Keratinocyte (primary cell): ENCODE measurements at regions not wholly inside any gene's neighbourhood (a gene's known extent, or its start where the extent isn't known, plus 50 kb on each side); places are given as distances from the start of the nearest gene placed in this dataset.

Source experiments
- DNase-seq: peaks from one replicate; pipeline ENCODE4 v3.0.0-alpha.2; 2011; ENCODE audit warnings: low read depth, missing footprints, low spot score
- FAIRE-seq: peaks from 2 replicates; lab custom pipeline; 2011; peaks lifted over from hg19 to GRCh38; lab: Jason Lieb, UNC
- H2AFZ ChIP-seq: 2 replicates; pipeline ENCODE4 v1.6.0; 2012; ENCODE audit warnings: low read length, control low read depth, inconsistent platforms; ENCODE audit not compliant: control insufficient read depth
- H3K27ac ChIP-seq: 2 replicates; pipeline ENCODE4 v1.5.1; 2011; ENCODE audit warnings: low read length; ENCODE audit not compliant: control insufficient read depth, insufficient read depth
- H3K27me3 ChIP-seq: 3 replicates; pipeline ENCODE4 v1.6.0; 2011; ENCODE audit warnings: low read length; ENCODE audit not compliant: control insufficient read depth, insufficient read depth; ENCODE audit errors: extremely low read depth
- H3K36me3 ChIP-seq, 2 experiments: 2 replicates in 1 of 2; 3 replicates in 1 of 2; pipeline ENCODE4 v1.5.1; 2011; ENCODE audit warnings: low read length in 2 of 2, mild to moderate bottlenecking in 1 of 2; ENCODE audit not compliant: control insufficient read depth in 2 of 2, insufficient read depth in 2 of 2; ENCODE audit errors: extremely low read depth in 1 of 2
- H3K4me1 ChIP-seq: 3 replicates; pipeline ENCODE4 v1.5.1; 2011; ENCODE audit warnings: low read length; ENCODE audit not compliant: control insufficient read depth, insufficient read depth; ENCODE audit errors: extremely low read depth
- H3K4me2 ChIP-seq: 3 replicates; pipeline ENCODE4 v1.6.0; 2011; ENCODE audit warnings: low read depth, low read length; ENCODE audit not compliant: control insufficient read depth, insufficient read depth; ENCODE audit errors: extremely low read depth
- H3K4me3 ChIP-seq, 3 experiments: fragments of 200-600 bp in 1 of 3; sonication (generic) in 1 of 3; 2 replicates in 2 of 3; 3 replicates in 1 of 3; pipeline ENCODE4 v1.5.1; 2011 to 2016; ENCODE audit warnings: low read length in 3 of 3, mild to moderate bottlenecking in 3 of 3, control low read depth in 2 of 3, inconsistent platforms in 1 of 3, low read depth in 1 of 3, mixed read lengths in 1 of 3, mixed run types in 1 of 3, moderate library complexity in 1 of 3; ENCODE audit not compliant: control insufficient read depth in 2 of 3, insufficient read depth in 2 of 3; ENCODE audit errors: extremely low read depth in 1 of 3
- H3K79me2 ChIP-seq: 2 replicates; pipeline ENCODE4 v1.6.0; 2012; ENCODE audit warnings: low read length; ENCODE audit not compliant: control insufficient read depth, insufficient read depth
- H3K9ac ChIP-seq: 3 replicates; pipeline ENCODE4 v1.6.0; 2011; ENCODE audit warnings: low read length; ENCODE audit not compliant: control insufficient read depth, insufficient read depth; ENCODE audit errors: extremely low read depth
- H3K9me1 ChIP-seq: 3 replicates; pipeline ENCODE4 v1.6.0; 2011; ENCODE audit warnings: low read length; ENCODE audit not compliant: control insufficient read depth, insufficient read depth; ENCODE audit errors: extremely low read depth
- H3K9me3 ChIP-seq: 2 replicates; pipeline ENCODE4 v1.5.1; 2012; ENCODE audit warnings: low read depth, low read length; ENCODE audit not compliant: control insufficient read depth
- H4K20me1 ChIP-seq: 3 replicates; pipeline ENCODE4 v1.6.0; 2011; ENCODE audit warnings: low read length; ENCODE audit not compliant: control insufficient read depth, insufficient read depth; ENCODE audit errors: extremely low read depth
- CTCF ChIP-seq, 3 experiments: IDR thresholded peaks in 1 of 3; conservative IDR thresholded peaks in 1 of 3; optimal IDR thresholded peaks in 1 of 3; 2 replicates in 2 of 3; 3 replicates in 1 of 3; pipeline versions ENCODE3 to v1.5.1; 2011; ENCODE audit warnings: low read length in 3 of 3, mild to moderate bottlenecking in 3 of 3, moderate library complexity in 2 of 3, control low read depth in 1 of 3, inconsistent platforms in 1 of 3; ENCODE audit not compliant: insufficient read depth in 2 of 3; ENCODE audit errors: extremely low read depth in 1 of 3
- EZH2 ChIP-seq: IDR thresholded peaks from one replicate; pipeline ENCODE4 v1.6.1; 2012; ENCODE audit warnings: inconsistent platforms, mild to moderate bottlenecking, low read length, moderate library complexity
- dilution Hi-C: fragments of 300-500 bp; cut with MboI; formaldehyde crosslinking; loops from one replicate; pipeline ENCODE4 v1.7.0; 2020; ENCODE audit warnings: low sequenced_read_pairs; ENCODE audit not compliant: extremely low pct_ligation_motif_present

GRCh38 chr15:38874464-38874863 lies 309.9 kb upstream of the RASGRP1 start:
- H3K4me1 ChIP-seq = no peaks in the 10 kb centered on the region
- H3K79me2 ChIP-seq = no peaks in the 10 kb centered on the region
- no peaks in the 10 kb centered on the region for H3K9me3 ChIP-seq
- H3K36me3 ChIP-seq = no peaks in the 10 kb centered on the region
- dilution Hi-C loops = no loop called here
- H2AFZ ChIP-seq = peak overlapping the region; percentile 32
- H4K20me1 ChIP-seq = no peaks in the 10 kb centered on the region
- TF ChIP-seq CTCF (optimal IDR thresholded peaks at IDR 0.05 in 1 of 3, IDR thresholded peaks at IDR 0.05 in 1 of 3, conservative IDR thresholded peaks at IDR 0.05 in 1 of 3; ENCODE audit: extremely low read depth in 1 of 3, insufficient read depth in 2 of 3, low read length in 3 of 3) (no peak), EZH2 (no peak)
- no peak overlapping the region for H3K4me3 ChIP-seq
- no peaks in the 10 kb centered on the region for H3K9me1 ChIP-seq
- H3K4me2 ChIP-seq = no peak overlapping the region
- DNase-seq (no peak), FAIRE-seq (no peak)
- no peak overlapping the region for H3K9ac ChIP-seq
- no peaks in the 10 kb centered on the region for H3K27me3 ChIP-seq
- no peak overlapping the region for H3K27ac ChIP-seq

- TF ChIP-seq EZH2 (no peak), CTCF (optimal IDR thresholded peaks at IDR 0.05 in 1 of 3, IDR thresholded peaks at IDR 0.05 in 1 of 3, conservative IDR thresholded peaks at IDR 0.05 in 1 of 3; ENCODE audit: extremely low read depth in 1 of 3, insufficient read depth in 2 of 3, low read length in 3 of 3) (no peak)
- dilution Hi-C loops = no loop called here
- H3K9me3 ChIP-seq = no peaks in the 10 kb centered on the region
- H3K4me2 ChIP-seq = no peak overlapping the region
- no peak overlapping the region for H3K9ac ChIP-seq
- H3K4me3 ChIP-seq = no peak overlapping the region
- H3K27ac ChIP-seq = no peak overlapping the region
- no peaks in the 10 kb centered on the region for H4K20me1 ChIP-seq
- FAIRE-seq (no peak), DNase-seq (no peak)
- no peaks in the 10 kb centered on the region for H3K4me1 ChIP-seq
- no peaks in the 10 kb centered on the region for H3K9me1 ChIP-seq
- no peak overlapping the region for H2AFZ ChIP-seq
- no peaks in the 10 kb centered on the region for H3K27me3 ChIP-seq
- no peaks in the 10 kb centered on the region for H3K36me3 ChIP-seq
- no peaks in the 10 kb centered on the region for H3K79me2 ChIP-seq
Observed at GRCh38 chr15:38876211-38876610, 311.6 kb upstream of the RASGRP1 start.
